ENCODE measurements at regions not wholly inside any gene's neighbourhood (a gene's known extent, or its start where the extent isn't known, plus 50 kb on each side); places are given as distances from the start of the nearest gene placed in this dataset.

GRCh38 chr2:219782737-219783348 is 155.4 kb downstream of the SLC4A3 start:
- Histone ChIP-seq H3K36me3 (ENCODE audit: control insufficient read depth, insufficient read depth, low read length) (no peaks in the 10 kb centered on the region), H3K4me3 (no peak overlapping the region), H3K4me2 (ENCODE audit: insufficient read depth, low read length) (no peak overlapping the region), H3K9me3 (replicated peaks; ENCODE audit: control insufficient read depth, insufficient read depth, low read depth, low read length) (no peaks in the 10 kb centered on the region), H4K20me1 (replicated peaks; ENCODE audit: control insufficient read depth, insufficient read depth, low read length) (no peaks in the 10 kb centered on the region), H3K27ac (ENCODE audit: extremely low read depth, low read depth, low read length) (no peak overlapping the region), H3K79me2 (ENCODE audit: control insufficient read depth, insufficient read depth, low read length) (no peaks in the 10 kb centered on the region), H3K9ac (ENCODE audit: insufficient read depth in 1 of 2, low read depth in 2 of 2, low read length in 2 of 2) (no peak overlapping the region), H2AFZ (ENCODE audit: low read depth, low read length) (no peak overlapping the region), H3K4me1 (replicated peaks in 1 of 2; ENCODE audit: control insufficient read depth in 2 of 2, insufficient read depth in 2 of 2, low read length in 2 of 2) (no peaks in the 10 kb centered on the region), H3K9me1 (ENCODE audit: control insufficient read depth, insufficient read depth, low read length) (no peaks in the 10 kb centered on the region), H3K27me3 (ENCODE audit: control insufficient read depth in 2 of 2, insufficient read depth in 2 of 2, low read length in 2 of 2) (peaks cover 0 to 2% of the 10 kb centered on the region in 2 experiments; a peak in 1 of 5 replicates)
- intact Hi-C loops (cut with micrococcal nuclease) (no loop called here), in situ Hi-C loops (cut with MboI) (no loop called here)
- POLR2A ChIA-PET, result no interaction called here
- DNase-seq (ENCODE audit: extremely low read depth in 1 of 4, low spot score in 3 of 4) (no peak), ATAC-seq (no peak), FAIRE-seq (no peak)
- no TSS peak for BruUV-seq (replicated peaks)
- 2% methylated on average over 7 of the region's 7 CpGs for WGBS (ENCODE audit: insufficient coverage, low coverage, missing lambda C conversion rate)
- CTCF ChIA-PET (ENCODE audit: low intra/inter-chr PET ratio), result no interaction called here
- TF ChIP-seq ELK3 (CRISPR knock-in tag; IDR thresholded peaks at IDR 0.05), result no peak
- TF ChIP-seq HDAC8 (tag; IDR thresholded peaks at IDR 0.05), result no peak
- TF ChIP-seq ZNF263 (CRISPR knock-in tag; IDR thresholded peaks at IDR 0.05; ENCODE audit: borderline replicate concordance), result no peak

- intact Hi-C loops (cut with micrococcal nuclease) (no loop called here), in situ Hi-C loops (cut with MboI) (no loop called here)
- Histone ChIP-seq H3K4me1 (replicated peaks in 1 of 2; ENCODE audit: control insufficient read depth in 2 of 2, insufficient read depth in 2 of 2, low read length in 2 of 2) (no peaks in the 10 kb centered on the region), H3K9me1 (ENCODE audit: control insufficient read depth, insufficient read depth, low read length) (no peaks in the 10 kb centered on the region), H3K9me3 (replicated peaks; ENCODE audit: control insufficient read depth, insufficient read depth, low read depth, low read length) (no peaks in the 10 kb centered on the region), H3K27me3 (ENCODE audit: control insufficient read depth in 2 of 2, insufficient read depth in 2 of 2, low read length in 2 of 2) (peaks cover 0 to 2% of the 10 kb centered on the region in 2 experiments; a peak in 1 of 5 replicates), H4K20me1 (replicated peaks; ENCODE audit: control insufficient read depth, insufficient read depth, low read length) (no peaks in the 10 kb centered on the region), H2AFZ (ENCODE audit: low read depth, low read length) (no peak overlapping the region), H3K27ac (ENCODE audit: extremely low read depth, low read depth, low read length) (no peak overlapping the region), H3K36me3 (ENCODE audit: control insufficient read depth, insufficient read depth, low read length) (no peaks in the 10 kb centered on the region), H3K79me2 (ENCODE audit: control insufficient read depth, insufficient read depth, low read length) (no peaks in the 10 kb centered on the region), H3K9ac (ENCODE audit: insufficient read depth in 1 of 2, low read depth in 2 of 2, low read length in 2 of 2) (no peak overlapping the region), H3K4me2 (ENCODE audit: insufficient read depth, low read length) (no peak overlapping the region), H3K4me3 (no peak overlapping the region)
- no peak for FAIRE-seq
- ChIA-PET POLR2A (no interaction called here), CTCF (ENCODE audit: low intra/inter-chr PET ratio) (no interaction called here)
- 0% methylated on average over 4 of the region's 4 CpGs for WGBS (ENCODE audit: insufficient coverage, low coverage, missing lambda C conversion rate)
- no TSS peak for BruUV-seq (replicated peaks)
- ATAC-seq, result no peak
- TF ChIP-seq TEAD2 (tag; IDR thresholded peaks at IDR 0.05) (no peak), ATF3 (IDR thresholded peaks at IDR 0.05) (no peak), ATF3 (CRISPR knock-in tag; conservative IDR thresholded peaks at IDR 0.05) (no peak)
- no peak for DNase-seq (ENCODE audit: extremely low read depth in 1 of 4, low spot score in 3 of 4)
Measured at GRCh38 chr2:219783359-219783975, 156.0 kb downstream of the SLC4A3 start.

Data from K562 (cell line).